NB4 (cell line): ENCODE measurements at regions not wholly inside any gene's neighbourhood (a gene's known extent, or its start where the extent isn't known, plus 50 kb on each side); places are given as distances from the start of the nearest gene placed in this dataset.
"Not testable (repeated sequence)": the region's sequence is repeated elsewhere in the genome, so short reads cannot be mapped to it uniquely, and the experiment has no call there.

ENCODE experiments used
- MYC ChIP-seq: IDR thresholded peaks from 2 replicates; pipeline ENCODE4 v1.6.1; 2011; ENCODE audit warnings: low read depth, low read length
- POLR2A ChIP-seq: IDR thresholded peaks from 2 replicates; pipeline ENCODE4 v1.6.1; 2011; ENCODE audit warnings: mild to moderate bottlenecking; ENCODE audit not compliant: insufficient read length; ENCODE audit errors: extremely low read depth
- TF ChIP-seq, protein P1 (sequence below): IDR thresholded peaks from one replicate; pipeline ENCODE4 v1.5.1; 2012; ENCODE audit warnings: low read depth, low read length

DNA sequence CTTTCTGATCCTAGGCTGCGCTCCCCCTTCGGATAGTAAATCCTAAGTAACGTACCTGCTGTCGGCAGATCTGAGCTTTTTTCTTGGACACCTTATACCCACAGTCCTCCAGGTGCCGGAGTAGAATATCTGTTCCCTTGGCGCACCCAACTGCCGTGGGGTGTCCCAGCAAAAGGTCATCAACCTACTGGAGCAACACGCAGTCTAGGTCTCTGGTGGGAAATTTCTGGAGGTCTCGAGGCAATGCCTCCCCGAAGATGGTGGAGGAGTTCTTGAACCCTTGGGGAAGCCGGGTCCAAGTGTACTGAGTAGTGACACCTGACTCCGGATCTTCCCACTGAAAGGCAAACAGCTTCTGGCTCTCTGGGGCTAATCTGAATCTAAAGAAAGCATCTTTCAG lies 129.3 kb upstream of the CCZ1B start:
- TF ChIP-seq, protein P1, sequence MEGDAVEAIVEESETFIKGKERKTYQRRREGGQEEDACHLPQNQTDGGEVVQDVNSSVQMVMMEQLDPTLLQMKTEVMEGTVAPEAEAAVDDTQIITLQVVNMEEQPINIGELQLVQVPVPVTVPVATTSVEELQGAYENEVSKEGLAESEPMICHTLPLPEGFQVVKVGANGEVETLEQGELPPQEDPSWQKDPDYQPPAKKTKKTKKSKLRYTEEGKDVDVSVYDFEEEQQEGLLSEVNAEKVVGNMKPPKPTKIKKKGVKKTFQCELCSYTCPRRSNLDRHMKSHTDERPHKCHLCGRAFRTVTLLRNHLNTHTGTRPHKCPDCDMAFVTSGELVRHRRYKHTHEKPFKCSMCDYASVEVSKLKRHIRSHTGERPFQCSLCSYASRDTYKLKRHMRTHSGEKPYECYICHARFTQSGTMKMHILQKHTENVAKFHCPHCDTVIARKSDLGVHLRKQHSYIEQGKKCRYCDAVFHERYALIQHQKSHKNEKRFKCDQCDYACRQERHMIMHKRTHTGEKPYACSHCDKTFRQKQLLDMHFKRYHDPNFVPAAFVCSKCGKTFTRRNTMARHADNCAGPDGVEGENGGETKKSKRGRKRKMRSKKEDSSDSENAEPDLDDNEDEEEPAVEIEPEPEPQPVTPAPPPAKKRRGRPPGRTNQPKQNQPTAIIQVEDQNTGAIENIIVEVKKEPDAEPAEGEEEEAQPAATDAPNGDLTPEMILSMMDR: not testable (repeated sequence)
- TF ChIP-seq MYC, POLR2A: not testable (repeated sequence)
